IPS-NIHi11 (cell line): ENCODE measurements at regions not wholly inside any gene's neighbourhood (a gene's known extent, or its start where the extent isn't known, plus 50 kb on each side); places are given as distances from the start of the nearest gene placed in this dataset.
"Not testable (repeated sequence)": the region's sequence is repeated elsewhere in the genome, so short reads cannot be mapped to it uniquely, and the experiment has no call there.

Experiments
- DNase-seq: peaks from one replicate; pipeline ENCODE4 v3.0.0; 2012; ENCODE audit warnings: mixed read lengths, low spot score

- DNase-seq, result no peak
Measured at GRCh38 chr11:33461369-33462125, 204.4 kb downstream of the HIPK3 start.

GRCh38 chr11:33457948-33458347 is 200.8 kb downstream of the HIPK3 start:
- no peak for DNase-seq

- DNase-seq, result no peak
Measured at GRCh38 chr11:33455867-33456463, 198.8 kb downstream of the HIPK3 start.

GRCh38 chr11:33454264-33454663 is 197.1 kb downstream of the HIPK3 start:
- DNase-seq, result no peak

- DNase-seq, result no peak
Measured at GRCh38 chr11:33452836-33453624, 195.8 kb downstream of the HIPK3 start.

GRCh38 chr11:33451364-33451763 is 194.2 kb downstream of the HIPK3 start:
- DNase-seq, result no peak

GRCh38 chr11:33449798-33450197 is 192.6 kb downstream of the HIPK3 start:
- no peak for DNase-seq

- no peak for DNase-seq
Measured at GRCh38 chr11:33448461-33449130, 191.4 kb downstream of the HIPK3 start.

- no peak for DNase-seq
Measured at GRCh38 chr11:33445761-33446161, 188.6 kb downstream of the HIPK3 start.

GRCh38 chr11:33444835-33445594 is 187.8 kb downstream of the HIPK3 start:
- DNase-seq, result no peak

GRCh38 chr11:33443684-33444083 is 186.5 kb downstream of the HIPK3 start:
- DNase-seq, result no peak

- no peak for DNase-seq
Measured at GRCh38 chr11:33438301-33438700, 181.1 kb downstream of the HIPK3 start.

- no peak for DNase-seq
Measured at GRCh38 chr11:33437529-33437928, 180.3 kb downstream of the HIPK3 start.

- DNase-seq, result no peak
Measured at GRCh38 chr11:33435216-33435615, 178.0 kb downstream of the HIPK3 start.

GRCh38 chr11:33434294-33434693 is 177.1 kb downstream of the HIPK3 start:
- DNase-seq, result no peak

- DNase-seq, result not testable (repeated sequence)
Measured at GRCh38 chr11:33428435-33428834, 171.3 kb downstream of the HIPK3 start.

GRCh38 chr11:33420959-33421566 is 163.9 kb downstream of the HIPK3 start:
- DNase-seq, result no peak

- DNase-seq, result no peak
Measured at GRCh38 chr11:33419924-33420323, 162.7 kb downstream of the HIPK3 start.

GRCh38 chr11:33417121-33417520 is 159.9 kb downstream of the HIPK3 start:
- DNase-seq, result no peak

- no peak for DNase-seq
Measured at GRCh38 chr11:33413301-33413700, 156.1 kb downstream of the HIPK3 start.

GRCh38 chr11:33412241-33412640 is 155.1 kb downstream of the HIPK3 start:
- DNase-seq, result no peak
